Duodenal mucosa (tissue), 2 donors: ENCODE measurements at regions not wholly inside any gene's neighbourhood (a gene's known extent, or its start where the extent isn't known, plus 50 kb on each side); places are given as distances from the start of the nearest gene placed in this dataset.

Experiments used
- H3K27ac ChIP-seq: one replicate; pipeline ENCODE4 v1.7.0; 2013; ENCODE audit warnings: low read depth, low read length
- H3K27me3 ChIP-seq, 2 donors: one replicate each; pipeline ENCODE4 v1.7.0; 2013; ENCODE audit warnings: low read length in 2 of 2, control low read depth in 1 of 2; ENCODE audit not compliant: insufficient read depth in 2 of 2, control insufficient read depth in 1 of 2
- H3K36me3 ChIP-seq, 2 donors: one replicate each; pipeline ENCODE4 v1.7.0; 2013; ENCODE audit warnings: low read length in 2 of 2, control low read depth in 1 of 2; ENCODE audit not compliant: insufficient read depth in 2 of 2, control insufficient read depth in 1 of 2
- H3K4me1 ChIP-seq, 2 donors: one replicate each; pipeline ENCODE4 v1.7.0; 2013; ENCODE audit warnings: low read length in 2 of 2, control low read depth in 1 of 2; ENCODE audit not compliant: insufficient read depth in 2 of 2, control insufficient read depth in 1 of 2
- H3K4me3 ChIP-seq, 2 donors: one replicate each; pipeline ENCODE4 v1.7.0; 2013; ENCODE audit warnings: low read length in 2 of 2, low read depth in 1 of 2
- H3K9ac ChIP-seq, 2 donors: one replicate each; pipeline ENCODE4 v1.7.0; 2013; ENCODE audit warnings: low read length in 2 of 2, low read depth in 1 of 2
- H3K9me3 ChIP-seq, 2 donors: one replicate each; pipeline ENCODE4 v1.7.0; 2013; ENCODE audit warnings: low read length in 2 of 2, control low read depth in 1 of 2; ENCODE audit not compliant: control insufficient read depth in 1 of 2

- H3K36me3 ChIP-seq = no peaks in the 10 kb centered on the region
- H3K27me3 ChIP-seq = no peaks in the 10 kb centered on the region
- no peaks in the 10 kb centered on the region for H3K9me3 ChIP-seq
- H3K4me3 ChIP-seq = no peak overlapping the region
- H3K27ac ChIP-seq = no peak overlapping the region
- no peak overlapping the region for H3K9ac ChIP-seq
- H3K4me1 ChIP-seq = peaks cover 6 to 9% of the 10 kb centered on the region in 2 donors
Observed at GRCh38 chr5:74332682-74333081, 307.8 kb downstream of the ENC1 start.

DNA sequence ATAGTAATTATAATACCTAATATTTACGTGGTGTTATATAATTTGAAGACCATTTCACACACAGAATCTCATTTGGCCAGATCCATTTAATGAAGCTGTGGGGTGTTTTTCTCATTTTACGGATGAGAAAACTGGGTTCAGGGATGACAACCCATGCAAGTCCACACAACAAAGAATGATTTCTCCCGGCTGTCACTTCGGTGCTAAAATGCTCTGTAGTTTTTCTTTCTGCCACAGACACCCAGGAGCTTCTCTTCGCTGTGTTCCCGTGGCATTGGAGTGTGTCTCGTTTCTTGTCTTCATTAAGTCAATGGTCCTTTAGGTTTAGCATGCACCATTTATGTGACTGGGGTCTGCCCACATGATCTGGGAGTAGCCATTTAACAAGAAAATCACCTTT lies 308.5 kb downstream of the ENC1 start:
- H3K4me3 ChIP-seq = no peak overlapping the region
- no peaks in the 10 kb centered on the region for H3K36me3 ChIP-seq
- no peak overlapping the region for H3K9ac ChIP-seq
- H3K27ac ChIP-seq = no peak overlapping the region
- peaks cover 12 to 16% of the 10 kb centered on the region in 2 donors for H3K4me1 ChIP-seq
- no peaks in the 10 kb centered on the region for H3K27me3 ChIP-seq
- H3K9me3 ChIP-seq = no peaks in the 10 kb centered on the region

GRCh38 chr5:74328221-74328630 lies 312.3 kb downstream of the ENC1 start:
- no peaks in the 10 kb centered on the region for H3K9me3 ChIP-seq
- H3K9ac ChIP-seq = no peak overlapping the region
- no peak overlapping the region for H3K27ac ChIP-seq
- no peak overlapping the region for H3K4me3 ChIP-seq
- peaks cover 18 to 22% of the 10 kb centered on the region in 2 donors for H3K4me1 ChIP-seq
- no peaks in the 10 kb centered on the region for H3K27me3 ChIP-seq
- H3K36me3 ChIP-seq = no peaks in the 10 kb centered on the region

DNA sequence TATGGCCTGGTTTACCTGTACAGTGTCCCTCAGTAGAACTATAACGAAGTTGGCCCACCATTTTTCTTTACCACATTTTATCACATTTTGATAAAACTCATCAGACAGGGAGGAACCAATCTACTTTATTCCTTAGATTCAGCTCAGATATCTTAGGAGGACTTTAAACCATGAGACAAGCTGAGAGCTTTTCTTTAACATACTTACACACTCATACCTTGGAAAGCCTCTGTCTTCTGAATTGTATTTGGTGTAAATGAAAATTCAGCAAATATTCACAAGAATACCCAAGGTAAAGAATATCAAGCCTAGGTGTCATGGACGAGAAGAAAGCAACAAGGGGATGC lies 313.2 kb downstream of the ENC1 start:
- H3K27me3 ChIP-seq = no peaks in the 10 kb centered on the region
- H3K4me3 ChIP-seq = no peak overlapping the region
- no peak overlapping the region for H3K27ac ChIP-seq
- no peaks in the 10 kb centered on the region for H3K36me3 ChIP-seq
- no peaks in the 10 kb centered on the region for H3K9me3 ChIP-seq
- H3K9ac ChIP-seq = no peak overlapping the region
- H3K4me1 ChIP-seq = peaks cover 18 to 22% of the 10 kb centered on the region in 2 donors

DNA sequence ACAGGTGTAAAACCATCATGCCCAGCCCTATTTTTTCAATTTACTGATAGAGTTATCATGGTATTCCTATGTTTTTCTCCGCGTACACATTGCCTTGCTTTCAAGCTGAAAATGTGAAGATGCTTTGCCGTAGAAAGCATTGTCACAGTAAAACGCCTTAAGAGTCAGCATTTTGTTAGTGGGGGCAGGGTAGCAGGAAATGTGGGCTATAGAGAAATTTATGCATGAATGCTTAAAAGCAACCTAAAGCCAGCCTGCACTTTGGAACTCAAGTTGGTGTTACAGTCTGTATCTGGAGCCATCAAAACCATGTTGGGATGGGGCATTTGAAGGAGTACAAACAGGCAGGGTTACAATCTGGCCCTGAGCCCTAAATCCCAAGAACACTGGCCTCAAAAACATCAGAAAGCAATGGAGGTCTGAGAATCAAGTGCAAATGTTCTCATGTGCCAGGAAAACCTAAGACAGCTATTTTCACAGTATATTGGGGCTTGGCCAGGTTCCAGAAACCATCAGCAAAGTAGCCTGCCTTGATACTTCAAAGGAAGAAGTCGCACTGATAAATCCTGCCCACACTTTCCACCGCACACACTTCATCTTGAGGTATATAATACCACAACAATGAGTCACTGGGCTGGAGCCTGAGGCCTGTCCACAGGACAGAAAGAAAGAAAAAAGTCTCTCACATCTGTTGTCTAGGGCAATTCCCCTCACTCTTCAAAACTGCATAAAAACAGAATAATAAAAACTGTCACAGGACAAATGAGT lies 313.8 kb downstream of the ENC1 start:
- Histone ChIP-seq H3K9me3 (no peaks in the 10 kb centered on the region), H3K9ac (no peak overlapping the region), H3K27ac (no peak overlapping the region), H3K36me3 (no peaks in the 10 kb centered on the region), H3K27me3 (no peaks in the 10 kb centered on the region), H3K4me1 (peaks cover 18 to 22% of the 10 kb centered on the region in 2 donors), H3K4me3 (no peak overlapping the region)

GRCh38 chr5:74325866-74326265 lies 314.7 kb downstream of the ENC1 start:
- Histone ChIP-seq H3K36me3 (no peaks in the 10 kb centered on the region), H3K9me3 (no peaks in the 10 kb centered on the region), H3K27ac (no peak overlapping the region), H3K27me3 (no peaks in the 10 kb centered on the region), H3K9ac (no peak overlapping the region), H3K4me3 (no peak overlapping the region), H3K4me1 (peaks cover 18 to 22% of the 10 kb centered on the region in 2 donors)

GRCh38 chr5:74324556-74324955 lies 316.0 kb downstream of the ENC1 start:
- Histone ChIP-seq H3K4me3 (no peak overlapping the region), H3K27me3 (no peaks in the 10 kb centered on the region), H3K27ac (no peak overlapping the region), H3K9ac (no peak overlapping the region), H3K9me3 (no peaks in the 10 kb centered on the region), H3K36me3 (no peaks in the 10 kb centered on the region), H3K4me1 (peaks cover 18 to 22% of the 10 kb centered on the region in 2 donors)

- H3K27ac ChIP-seq = no peak overlapping the region
- H3K36me3 ChIP-seq = no peaks in the 10 kb centered on the region
- peaks cover 14 to 15% of the 10 kb centered on the region in 2 donors for H3K4me1 ChIP-seq
- no peaks in the 10 kb centered on the region for H3K27me3 ChIP-seq
- no peak overlapping the region for H3K9ac ChIP-seq
- no peaks in the 10 kb centered on the region for H3K9me3 ChIP-seq
- no peak overlapping the region for H3K4me3 ChIP-seq
Observed at GRCh38 chr5:74322944-74323343, 317.6 kb downstream of the ENC1 start.

DNA sequence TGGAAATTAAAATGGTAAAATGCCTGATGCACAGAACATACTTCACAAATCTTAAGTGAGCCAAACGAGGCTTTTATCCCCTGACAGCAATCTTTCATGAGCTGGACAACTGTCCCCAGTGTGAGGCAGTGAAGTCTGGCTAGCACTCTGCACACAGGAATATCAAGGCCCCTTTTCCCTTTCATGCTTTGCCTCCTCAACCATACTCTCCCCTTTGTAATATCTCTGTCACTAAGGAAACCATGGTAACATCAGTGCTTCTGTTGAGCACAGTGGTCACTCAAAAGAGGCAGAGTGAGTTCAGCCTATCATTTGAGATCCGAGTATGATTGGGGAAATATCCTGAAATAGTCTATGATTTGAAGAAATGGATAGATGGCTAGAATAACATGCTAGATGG lies 318.3 kb downstream of the ENC1 start:
- Histone ChIP-seq H3K27ac (no peak overlapping the region), H3K36me3 (no peaks in the 10 kb centered on the region), H3K4me1 (peaks cover 7 to 8% of the 10 kb centered on the region in 2 donors), H3K9ac (no peak overlapping the region), H3K9me3 (no peaks in the 10 kb centered on the region), H3K27me3 (no peaks in the 10 kb centered on the region), H3K4me3 (no peak overlapping the region)

- no peaks in the 10 kb centered on the region for H3K9me3 ChIP-seq
- no peak overlapping the region for H3K4me3 ChIP-seq
- no peak overlapping the region for H3K27ac ChIP-seq
- no peaks in the 10 kb centered on the region for H3K36me3 ChIP-seq
- H3K9ac ChIP-seq = no peak overlapping the region
- no peaks in the 10 kb centered on the region for H3K4me1 ChIP-seq
- H3K27me3 ChIP-seq = no peaks in the 10 kb centered on the region
Observed at GRCh38 chr5:74321326-74321725, 319.2 kb downstream of the ENC1 start.
